ENCODE measurements at regions not wholly inside any gene's neighbourhood (a gene's known extent, or its start where the extent isn't known, plus 50 kb on each side); places are given as distances from the start of the nearest gene placed in this dataset.

DNA sequence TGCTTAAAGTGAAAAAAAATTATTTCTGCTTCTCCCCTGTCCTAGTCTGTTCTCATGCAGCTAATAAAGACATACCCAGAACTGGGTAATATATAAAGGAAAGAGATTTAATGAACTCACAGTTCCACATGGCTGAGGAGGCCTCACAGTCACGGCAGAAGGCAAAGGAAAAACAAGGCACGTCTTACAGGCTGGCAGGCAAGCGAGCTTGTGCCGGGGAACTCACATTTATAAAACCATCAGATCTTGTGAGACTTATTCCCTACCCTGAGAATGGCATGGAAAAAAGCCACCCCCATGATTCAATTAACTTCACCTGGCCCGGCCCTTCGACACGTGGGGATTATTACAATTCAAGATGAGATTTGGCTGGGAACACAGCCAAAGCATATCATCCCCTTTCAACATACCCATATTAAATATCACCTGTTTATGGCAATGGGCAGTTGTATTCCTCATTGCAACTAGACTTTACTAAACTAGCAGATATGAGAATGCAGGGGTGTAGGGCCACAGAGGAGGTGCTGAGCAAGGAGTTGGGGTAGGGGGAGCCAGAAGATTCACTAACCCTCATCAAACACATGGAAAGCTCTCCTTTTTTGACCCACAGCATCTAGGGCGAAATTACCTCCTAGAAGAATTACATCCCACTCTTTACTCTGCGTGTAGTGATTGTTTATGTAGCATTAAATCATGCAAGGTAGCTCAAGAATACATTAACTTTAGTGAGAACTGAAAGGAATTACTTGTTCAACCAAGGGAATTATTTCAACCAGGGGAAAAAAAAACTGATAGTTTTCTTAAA, 183.3 kb upstream of the DOK6 start:
- intact Hi-C loops (cut with micrococcal nuclease), result no loop called here
- Mint-ChIP-seq H3K4me1 (ENCODE audit: low read depth) (no peaks in the 10 kb centered on the region), H3K9me3 (no peaks in the 10 kb centered on the region), H3K27me3 (no peaks in the 10 kb centered on the region), H3K4me3 (no peak overlapping the region), H3K27ac (no peak overlapping the region), H3K36me3 (ENCODE audit: low read depth) (no peaks in the 10 kb centered on the region)
- ATAC-seq (no peak), DNase-seq (no peak)
- POLR2A ChIA-PET, result no interaction called here
- CTCF ChIA-PET, result no interaction called here
- TF ChIP-seq, protein P1, sequence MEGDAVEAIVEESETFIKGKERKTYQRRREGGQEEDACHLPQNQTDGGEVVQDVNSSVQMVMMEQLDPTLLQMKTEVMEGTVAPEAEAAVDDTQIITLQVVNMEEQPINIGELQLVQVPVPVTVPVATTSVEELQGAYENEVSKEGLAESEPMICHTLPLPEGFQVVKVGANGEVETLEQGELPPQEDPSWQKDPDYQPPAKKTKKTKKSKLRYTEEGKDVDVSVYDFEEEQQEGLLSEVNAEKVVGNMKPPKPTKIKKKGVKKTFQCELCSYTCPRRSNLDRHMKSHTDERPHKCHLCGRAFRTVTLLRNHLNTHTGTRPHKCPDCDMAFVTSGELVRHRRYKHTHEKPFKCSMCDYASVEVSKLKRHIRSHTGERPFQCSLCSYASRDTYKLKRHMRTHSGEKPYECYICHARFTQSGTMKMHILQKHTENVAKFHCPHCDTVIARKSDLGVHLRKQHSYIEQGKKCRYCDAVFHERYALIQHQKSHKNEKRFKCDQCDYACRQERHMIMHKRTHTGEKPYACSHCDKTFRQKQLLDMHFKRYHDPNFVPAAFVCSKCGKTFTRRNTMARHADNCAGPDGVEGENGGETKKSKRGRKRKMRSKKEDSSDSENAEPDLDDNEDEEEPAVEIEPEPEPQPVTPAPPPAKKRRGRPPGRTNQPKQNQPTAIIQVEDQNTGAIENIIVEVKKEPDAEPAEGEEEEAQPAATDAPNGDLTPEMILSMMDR (IDR thresholded peaks at IDR 0.05), result no peak

DNA sequence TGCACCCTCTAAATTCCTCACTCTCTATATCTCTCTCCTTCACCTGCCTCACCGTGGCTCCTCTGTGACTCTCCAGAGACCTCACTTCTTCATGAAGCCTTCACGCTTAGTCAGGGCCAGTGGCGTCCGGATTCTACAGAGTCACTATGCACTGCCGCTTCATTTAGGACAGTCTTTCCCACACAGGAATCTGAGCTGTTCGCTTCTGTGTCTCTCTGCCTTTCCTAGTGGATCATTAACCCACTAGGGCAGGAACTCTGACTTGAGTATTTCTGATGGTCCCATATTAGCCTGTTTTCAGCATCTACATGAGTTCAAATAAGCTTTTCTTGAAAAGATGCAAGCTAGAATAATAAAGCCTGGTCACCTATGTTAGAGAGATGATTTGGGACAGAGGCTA, 180.2 kb upstream of the DOK6 start:
- TF ChIP-seq, protein P1 (IDR thresholded peaks at IDR 0.05), result no peak
- DNase-seq, result no peak
- ChIA-PET POLR2A (no interaction called here), CTCF (no interaction called here)
- no peaks in the 10 kb centered on the region for H3K4me1 Mint-ChIP-seq (ENCODE audit: low read depth)
- no peaks in the 10 kb centered on the region for H3K27me3 Mint-ChIP-seq
- H3K9me3 Mint-ChIP-seq, result no peaks in the 10 kb centered on the region
- no peaks in the 10 kb centered on the region for H3K36me3 Mint-ChIP-seq (ENCODE audit: low read depth)
- no peak overlapping the region for H3K27ac Mint-ChIP-seq
- intact Hi-C loops (cut with micrococcal nuclease), result no loop called here
- ATAC-seq, result no peak
- H3K4me3 Mint-ChIP-seq, result no peak overlapping the region

DNA sequence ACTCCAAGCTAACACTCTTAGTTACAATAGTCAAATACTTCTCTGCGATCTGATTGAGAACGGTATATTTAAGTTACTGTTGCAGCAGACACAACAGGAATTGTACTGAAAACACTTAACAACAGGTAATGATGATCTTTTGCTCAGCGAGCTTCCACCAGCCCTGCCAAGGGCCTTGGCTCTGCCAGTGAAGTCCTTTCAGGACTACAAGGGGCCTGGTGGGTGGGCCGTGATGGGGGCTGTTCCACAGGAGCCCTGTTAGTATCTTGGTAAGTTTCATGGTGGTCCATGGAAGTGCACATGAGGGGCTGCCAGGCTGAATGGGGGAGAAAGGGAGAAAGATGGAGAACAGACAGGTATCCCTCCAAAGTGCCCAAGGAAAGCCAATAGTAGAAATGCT, 178.6 kb upstream of the DOK6 start:
- ChIA-PET CTCF (no interaction called here), POLR2A (no interaction called here)
- no peak for DNase-seq
- no peaks in the 10 kb centered on the region for H3K9me3 Mint-ChIP-seq
- intact Hi-C loops (cut with micrococcal nuclease), result no loop called here
- TF ChIP-seq, protein P1 (IDR thresholded peaks at IDR 0.05), result no peak
- H3K36me3 Mint-ChIP-seq (ENCODE audit: low read depth), result no peaks in the 10 kb centered on the region
- no peak for ATAC-seq
- no peak overlapping the region for H3K27ac Mint-ChIP-seq
- no peak overlapping the region for H3K4me3 Mint-ChIP-seq
- H3K27me3 Mint-ChIP-seq, result no peaks in the 10 kb centered on the region
- H3K4me1 Mint-ChIP-seq (ENCODE audit: low read depth), result no peaks in the 10 kb centered on the region

DNA sequence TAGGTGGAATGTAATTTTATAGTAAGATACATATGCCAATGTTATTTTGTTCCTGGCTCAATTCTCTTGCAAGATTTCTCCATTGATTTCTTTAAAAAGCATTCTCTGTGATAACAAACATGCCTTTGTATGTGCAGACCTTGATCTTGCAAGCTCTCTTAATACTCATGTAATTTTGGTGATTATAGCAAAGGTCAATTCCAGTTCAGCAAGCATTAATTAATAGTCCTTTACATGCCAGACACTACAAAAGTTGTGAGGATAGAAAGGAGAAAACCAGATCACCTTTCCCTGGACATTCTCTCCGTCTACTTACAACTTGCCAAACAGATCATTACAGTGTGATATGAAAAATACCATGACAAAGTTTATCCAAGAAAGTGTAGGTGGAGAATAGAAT, 173.7 kb upstream of the DOK6 start:
- no peak for DNase-seq
- no peaks in the 10 kb centered on the region for H3K9me3 Mint-ChIP-seq
- ChIA-PET POLR2A (no interaction called here), CTCF (no interaction called here)
- no peaks in the 10 kb centered on the region for H3K27me3 Mint-ChIP-seq
- no peak for ATAC-seq
- H3K36me3 Mint-ChIP-seq (ENCODE audit: low read depth), result no peaks in the 10 kb centered on the region
- no peak overlapping the region for H3K27ac Mint-ChIP-seq
- intact Hi-C loops (cut with micrococcal nuclease), result no loop called here
- H3K4me1 Mint-ChIP-seq (ENCODE audit: low read depth), result no peaks in the 10 kb centered on the region
- H3K4me3 Mint-ChIP-seq, result no peak overlapping the region
- TF ChIP-seq, protein P1 (IDR thresholded peaks at IDR 0.05), result no peak

DNA sequence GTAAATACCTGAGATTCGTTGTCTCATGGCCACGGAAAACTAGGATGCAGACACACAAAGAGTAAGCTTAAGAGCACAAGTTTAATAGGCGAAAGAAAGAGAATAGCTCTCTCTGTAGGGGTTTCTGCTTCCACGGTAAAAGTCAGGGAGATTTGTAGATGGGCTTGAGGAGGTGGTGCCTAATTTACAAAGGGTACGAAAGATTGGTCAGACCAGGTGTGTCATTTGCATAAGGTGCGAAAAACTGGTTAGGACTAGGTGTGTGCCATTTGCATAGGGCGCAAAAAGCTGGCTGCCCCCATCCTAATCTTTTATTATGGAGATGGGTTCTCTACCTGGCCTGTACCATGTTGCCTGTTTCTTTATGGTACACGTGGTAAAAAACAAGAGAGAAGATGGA, 170.5 kb upstream of the DOK6 start:
- ChIA-PET CTCF (no interaction called here), POLR2A (no interaction called here)
- H3K27ac Mint-ChIP-seq, result no peak overlapping the region
- no peak overlapping the region for H3K4me3 Mint-ChIP-seq
- intact Hi-C loops (cut with micrococcal nuclease), result no loop called here
- H3K9me3 Mint-ChIP-seq, result no peaks in the 10 kb centered on the region
- no peak for DNase-seq
- no peak for ATAC-seq
- TF ChIP-seq, protein P1 (IDR thresholded peaks at IDR 0.05), result no peak
- H3K36me3 Mint-ChIP-seq (ENCODE audit: low read depth), result no peaks in the 10 kb centered on the region
- H3K4me1 Mint-ChIP-seq (ENCODE audit: low read depth), result no peaks in the 10 kb centered on the region
- H3K27me3 Mint-ChIP-seq, result no peaks in the 10 kb centered on the region

All from activated CD8-positive, alpha-beta T cell treated with anti-CD3 and anti-CD28 coated beads for 36 hours (primary cell).